GM06990 (cell line): ENCODE measurements at regions not wholly inside any gene's neighbourhood (a gene's known extent, or its start where the extent isn't known, plus 50 kb on each side); places are given as distances from the start of the nearest gene placed in this dataset.
A peak's percentile ranks its signal among the peaks of the same experiment; 100 is the strongest.

Experiments
- DNase-seq: peaks from one replicate; pipeline ENCODE4 v3.0.0-alpha.2; 2011; ENCODE audit not compliant: insufficient read length; ENCODE audit errors: extremely low read depth
- H3K27me3 ChIP-seq: replicated peaks from 2 replicates; pipeline ENCODE4 v1.6.0; 2011; ENCODE audit warnings: low read length; ENCODE audit not compliant: control insufficient read depth, insufficient read depth
- H3K36me3 ChIP-seq: 2 replicates; pipeline ENCODE4 v1.5.1; 2011; ENCODE audit warnings: low read length; ENCODE audit not compliant: control insufficient read depth, insufficient read depth
- H3K4me3 ChIP-seq: replicated peaks from 2 replicates; pipeline ENCODE4 v1.5.1; 2011; ENCODE audit warnings: low read depth, mild to moderate bottlenecking, control low read depth, low read length
- CTCF ChIP-seq: IDR thresholded peaks from 2 replicates; pipeline ENCODE4 v1.5.1; 2011; ENCODE audit warnings: low read length, control low read depth, mild to moderate bottlenecking, inconsistent platforms; ENCODE audit not compliant: insufficient read depth, poor library complexity, severe bottlenecking

GRCh38 chr6:95357380-95358020 lies 219.8 kb upstream of the MANEA start:
- Histone ChIP-seq H3K27me3 (no peaks in the 10 kb centered on the region), H3K36me3 (no peaks in the 10 kb centered on the region), H3K4me3 (no peak overlapping the region)
- TF ChIP-seq CTCF, result no peak
- DNase-seq, result no peak

GRCh38 chr6:95364016-95364604 lies 213.2 kb upstream of the MANEA start:
- Histone ChIP-seq H3K4me3 (no peak overlapping the region), H3K27me3 (no peaks in the 10 kb centered on the region), H3K36me3 (no peaks in the 10 kb centered on the region)
- peak; percentile 38 for TF ChIP-seq CTCF
- peak; percentile 1 for DNase-seq

- Histone ChIP-seq H3K4me3 (no peak overlapping the region), H3K36me3 (no peaks in the 10 kb centered on the region), H3K27me3 (no peaks in the 10 kb centered on the region)
- no peak for TF ChIP-seq CTCF
- DNase-seq, result no peak
Observed at GRCh38 chr6:95365454-95365853, 211.9 kb upstream of the MANEA start.

DNA sequence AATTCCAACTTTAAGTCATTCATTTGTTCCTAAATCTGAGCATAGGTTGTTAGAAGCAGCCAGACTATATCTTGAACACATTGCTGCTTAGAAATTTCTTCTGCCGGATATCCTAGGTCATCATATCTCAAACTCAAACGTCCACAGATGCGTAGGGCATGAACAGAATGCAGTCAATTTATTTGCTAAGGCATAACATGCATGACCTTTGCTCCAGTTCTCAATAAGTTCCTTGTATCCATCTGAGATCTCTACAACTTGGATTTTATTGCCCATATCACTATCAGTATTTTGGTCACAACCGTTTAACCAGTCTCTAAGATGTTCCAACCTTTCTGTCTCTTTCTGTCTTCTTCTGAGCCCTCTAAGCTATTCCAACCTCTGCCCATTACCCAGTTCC lies 210.9 kb upstream of the MANEA start:
- H3K27me3 ChIP-seq, result no peaks in the 10 kb centered on the region
- DNase-seq, result no peak
- H3K4me3 ChIP-seq, result no peak overlapping the region
- no peak for TF ChIP-seq CTCF
- no peaks in the 10 kb centered on the region for H3K36me3 ChIP-seq

DNA sequence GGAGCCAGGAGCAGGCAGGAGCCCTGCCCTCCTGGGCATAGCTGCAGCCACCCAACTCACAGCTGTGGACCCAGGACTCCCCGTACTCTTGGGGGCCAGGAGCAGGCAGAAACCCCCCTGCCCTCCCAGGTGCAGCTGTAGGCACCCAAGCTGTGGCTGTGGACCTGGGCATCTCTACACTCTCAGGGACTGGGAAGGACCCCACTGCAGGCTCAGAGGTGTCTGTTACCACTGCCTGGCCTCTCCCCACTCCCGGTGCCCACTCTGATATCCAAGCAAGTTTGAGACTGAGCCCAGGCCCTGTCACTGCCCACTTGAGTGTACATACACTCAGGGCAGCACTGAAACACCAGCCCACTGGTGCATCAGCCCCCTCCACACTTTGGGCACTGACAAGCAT lies 193.5 kb upstream of the MANEA start:
- DNase-seq, result no peak
- no peaks in the 10 kb centered on the region for H3K36me3 ChIP-seq
- H3K27me3 ChIP-seq, result no peaks in the 10 kb centered on the region
- no peak overlapping the region for H3K4me3 ChIP-seq
- TF ChIP-seq CTCF, result no peak
